Left ventricle myocardium inferior (tissue), 1 donor: ENCODE measurements at regions not wholly inside any gene's neighbourhood (a gene's known extent, or its start where the extent isn't known, plus 50 kb on each side); places are given as distances from the start of the nearest gene placed in this dataset.

Experiments
- DNase-seq: peaks from one replicate; pipeline ENCODE4 v3.0.0-alpha.2; 2020
- H3K27ac ChIP-seq: fragments of 200-600 bp; replicated peaks from 2 replicates; pipeline ENCODE4 v1.8.0; 2021
- H3K27me3 ChIP-seq: fragments of 200-600 bp; 2 replicates; pipeline ENCODE4 v1.8.0; 2021; ENCODE audit warnings: low read depth
- H3K36me3 ChIP-seq: fragments of 200-600 bp; 2 replicates; pipeline ENCODE4 v1.8.0; 2021
- H3K4me1 ChIP-seq: fragments of 200-600 bp; 2 replicates; pipeline ENCODE4 v1.8.0; 2021
- H3K4me3 ChIP-seq: fragments of 200-600 bp; 2 replicates; pipeline ENCODE4 v1.8.0; 2021; ENCODE audit warnings: mild to moderate bottlenecking, moderate library complexity
- H3K9me3 ChIP-seq: fragments of 200-600 bp; replicated peaks from 2 replicates; pipeline ENCODE4 v1.8.0; 2021
- CTCF ChIP-seq: fragments of 200-600 bp; IDR thresholded peaks from 2 replicates; pipeline ENCODE4 v1.8.0; 2021; ENCODE audit warnings: antibody characterized with exemption, mild to moderate bottlenecking, borderline replicate concordance
- intact Hi-C: fragments of 100-400 bp; cut with micrococcal nuclease; formaldehyde crosslinking; loops from one replicate; pipeline ENCODE4 v1.11.0; 2022
- donor health status: DM: no; HTN: yes; CAD: no; lungs with severe emphysema.

DNA sequence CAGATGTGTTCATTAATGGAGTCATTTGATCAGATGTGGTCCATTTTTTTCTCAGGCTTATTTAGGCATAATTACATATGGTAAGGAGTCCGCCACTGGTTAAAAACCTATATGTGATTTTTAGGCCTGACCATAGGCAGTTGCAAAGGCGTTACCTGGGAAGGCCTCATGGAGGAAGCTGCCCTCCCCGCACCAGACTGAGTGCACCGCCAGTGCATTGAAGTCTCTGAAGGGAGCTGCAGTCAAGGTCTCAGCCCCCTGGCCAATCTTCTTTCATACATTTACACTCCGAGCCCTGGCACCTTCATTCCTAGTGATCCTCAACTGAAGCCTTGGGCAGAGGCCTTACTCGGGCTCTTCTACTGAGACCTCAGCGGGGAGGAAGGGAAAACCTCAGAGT lies 898.2 kb upstream of the AGA start:
- intact Hi-C loops, result no loop called here
- no peak overlapping the region for H3K4me3 ChIP-seq
- no peak for DNase-seq
- no peaks in the 10 kb centered on the region for H3K9me3 ChIP-seq
- H3K36me3 ChIP-seq, result no peaks in the 10 kb centered on the region
- TF ChIP-seq CTCF, result no peak
- H3K4me1 ChIP-seq, result no peaks in the 10 kb centered on the region
- no peaks in the 10 kb centered on the region for H3K27me3 ChIP-seq
- no peak overlapping the region for H3K27ac ChIP-seq

GRCh38 chr4:178344096-178344495 lies 901.9 kb upstream of the AGA start:
- no peak for DNase-seq
- Histone ChIP-seq H3K27ac (no peak overlapping the region), H3K4me3 (no peak overlapping the region), H3K27me3 (no peaks in the 10 kb centered on the region), H3K36me3 (no peaks in the 10 kb centered on the region), H3K4me1 (no peaks in the 10 kb centered on the region), H3K9me3 (no peaks in the 10 kb centered on the region)
- intact Hi-C loops, result no loop called here
- no peak for TF ChIP-seq CTCF

- TF ChIP-seq CTCF, result no peak
- H3K27ac ChIP-seq, result no peak overlapping the region
- intact Hi-C loops, result no loop called here
- H3K27me3 ChIP-seq, result no peaks in the 10 kb centered on the region
- H3K4me1 ChIP-seq, result no peaks in the 10 kb centered on the region
- H3K9me3 ChIP-seq, result no peaks in the 10 kb centered on the region
- no peaks in the 10 kb centered on the region for H3K36me3 ChIP-seq
- no peak for DNase-seq
- H3K4me3 ChIP-seq, result no peak overlapping the region
Observed at GRCh38 chr4:178347111-178347510, 904.9 kb upstream of the AGA start.

- no peak overlapping the region for H3K27ac ChIP-seq
- no peak for DNase-seq
- H3K4me3 ChIP-seq, result no peak overlapping the region
- no peaks in the 10 kb centered on the region for H3K36me3 ChIP-seq
- no peaks in the 10 kb centered on the region for H3K27me3 ChIP-seq
- no peaks in the 10 kb centered on the region for H3K9me3 ChIP-seq
- intact Hi-C loops, result no loop called here
- no peak for TF ChIP-seq CTCF
- no peaks in the 10 kb centered on the region for H3K4me1 ChIP-seq
Observed at GRCh38 chr4:178349601-178350000, 907.4 kb upstream of the AGA start.

DNA sequence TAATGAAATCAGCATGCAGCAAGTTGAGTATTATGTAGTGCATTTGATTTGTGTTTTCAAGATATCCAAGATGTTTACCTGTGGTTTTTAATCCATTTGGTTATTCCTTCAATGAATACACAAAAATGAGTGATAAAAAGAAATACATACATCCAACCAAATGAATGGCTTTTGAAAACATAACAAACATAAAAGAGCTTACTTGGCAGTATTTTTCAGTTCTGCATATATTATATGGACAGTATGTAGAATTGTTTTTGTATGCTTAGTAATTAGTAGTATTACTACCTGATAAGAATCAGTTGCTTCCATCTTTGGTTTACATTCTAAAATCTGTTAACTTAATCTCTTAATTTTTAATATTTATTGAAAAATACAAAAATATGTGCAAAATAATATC lies 908.9 kb upstream of the AGA start:
- H3K4me1 ChIP-seq, result no peaks in the 10 kb centered on the region
- no peak overlapping the region for H3K4me3 ChIP-seq
- DNase-seq, result no peak
- TF ChIP-seq CTCF, result no peak
- intact Hi-C loops, result no loop called here
- no peaks in the 10 kb centered on the region for H3K36me3 ChIP-seq
- peaks cover 6% of the 10 kb centered on the region for H3K9me3 ChIP-seq
- H3K27ac ChIP-seq, result no peak overlapping the region
- H3K27me3 ChIP-seq, result no peaks in the 10 kb centered on the region

GRCh38 chr4:178356725-178357124 lies 914.5 kb upstream of the AGA start:
- Histone ChIP-seq H3K4me3 (no peak overlapping the region), H3K27me3 (no peaks in the 10 kb centered on the region), H3K9me3 (peaks cover 6% of the 10 kb centered on the region), H3K4me1 (no peaks in the 10 kb centered on the region), H3K27ac (no peak overlapping the region), H3K36me3 (no peaks in the 10 kb centered on the region)
- no peak for DNase-seq
- no peak for TF ChIP-seq CTCF
- intact Hi-C loops, result no loop called here
